KMS-11 (cell line): ENCODE measurements at regions not wholly inside any gene's neighbourhood (a gene's known extent, or its start where the extent isn't known, plus 50 kb on each side); places are given as distances from the start of the nearest gene placed in this dataset.
"Not testable (repeated sequence)": the region's sequence is repeated elsewhere in the genome, so short reads cannot be mapped to it uniquely, and the experiment has no call there.

Source experiments
- H2AFZ ChIP-seq: fragments of 200-600 bp; sonication (generic); 2 replicates; pipeline ENCODE4 v1.6.1; 2016; ENCODE audit warnings: antibody characterized with exemption, mixed run types, low read depth
- H3K27ac ChIP-seq: fragments of 200-600 bp; sonication (generic); 2 replicates; pipeline ENCODE4 v1.6.1; 2016; ENCODE audit warnings: mild to moderate bottlenecking, mixed run types
- H3K27me3 ChIP-seq: fragments of 200-600 bp; sonication (generic); 2 replicates; pipeline ENCODE4 v1.6.1; 2017; ENCODE audit warnings: mild to moderate bottlenecking, low read depth, mixed run types, moderate library complexity; ENCODE audit not compliant: insufficient read depth
- H3K36me3 ChIP-seq: fragments of 200-600 bp; sonication (generic); 2 replicates; pipeline ENCODE4 v1.6.1; 2017; ENCODE audit warnings: mild to moderate bottlenecking, mixed run types; ENCODE audit not compliant: insufficient read depth
- H3K4me1 ChIP-seq: fragments of 200-600 bp; sonication (generic); 2 replicates; pipeline ENCODE4 v1.6.1; 2016; ENCODE audit warnings: mild to moderate bottlenecking, low read depth, mixed run types; ENCODE audit not compliant: poor library complexity, severe bottlenecking
- H3K4me2 ChIP-seq: fragments of 200-600 bp; sonication (generic); 2 replicates; pipeline ENCODE4 v1.7.0; 2016; ENCODE audit warnings: mild to moderate bottlenecking, mixed run types
- H3K4me3 ChIP-seq: fragments of 200-600 bp; sonication (generic); IDR thresholded peaks from 2 replicates; pipeline ENCODE4 v1.6.1; 2017; ENCODE audit warnings: low read depth, low read length, mixed read lengths; ENCODE audit not compliant: insufficient read depth
- H3K79me2 ChIP-seq: fragments of 200-600 bp; sonication (generic); 2 replicates; pipeline ENCODE4 v1.6.1; 2016; ENCODE audit warnings: low read depth, mixed run types; ENCODE audit not compliant: insufficient read depth
- H3K9ac ChIP-seq: fragments of 200-600 bp; sonication (generic); 2 replicates; pipeline ENCODE4 v1.6.1; 2016; ENCODE audit warnings: mild to moderate bottlenecking, mixed run types
- H4K20me1 ChIP-seq: fragments of 200-600 bp; sonication (generic); 2 replicates; pipeline ENCODE4 v1.6.1; 2016; ENCODE audit warnings: mild to moderate bottlenecking, mixed run types; ENCODE audit not compliant: insufficient read depth

DNA sequence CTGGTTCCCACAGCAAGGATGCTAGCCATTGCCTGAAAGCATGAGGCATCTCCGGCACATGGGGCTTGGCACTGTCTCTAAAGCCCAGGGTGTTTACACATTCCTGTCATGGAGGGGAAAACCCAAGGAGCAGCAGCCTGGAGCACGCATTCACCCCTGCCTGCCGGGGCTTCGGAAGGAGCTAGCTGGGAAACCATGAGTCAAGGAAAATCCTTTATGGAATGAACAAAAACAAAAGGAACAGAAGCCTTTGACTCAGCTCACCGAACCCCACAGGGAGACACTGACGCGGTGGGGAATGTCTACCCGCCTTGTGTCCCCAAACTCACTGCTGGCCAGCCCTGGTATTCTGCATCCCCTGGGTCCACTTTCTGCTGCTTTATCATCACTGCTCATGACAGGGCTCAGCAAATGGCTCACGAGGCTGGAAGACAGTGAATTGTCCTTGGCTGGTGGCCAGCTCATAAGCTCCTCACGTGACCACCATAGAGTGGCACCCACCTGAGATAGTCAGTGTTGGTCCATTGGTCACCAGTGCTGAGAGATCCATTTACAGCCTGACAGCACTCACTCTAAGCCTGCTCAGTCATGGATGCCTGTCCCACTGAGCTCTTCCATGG is 137.2 kb downstream of the NPIPB11 start:
- H3K36me3 ChIP-seq, H3K4me2 ChIP-seq, H3K4me1 ChIP-seq, H3K27ac ChIP-seq, H4K20me1 ChIP-seq, H3K9ac ChIP-seq, H3K79me2 ChIP-seq, H3K4me3 ChIP-seq, H2AFZ ChIP-seq: not testable (repeated sequence)
- H3K27me3 ChIP-seq, result peaks cover 28% of the 10 kb centered on the region

DNA sequence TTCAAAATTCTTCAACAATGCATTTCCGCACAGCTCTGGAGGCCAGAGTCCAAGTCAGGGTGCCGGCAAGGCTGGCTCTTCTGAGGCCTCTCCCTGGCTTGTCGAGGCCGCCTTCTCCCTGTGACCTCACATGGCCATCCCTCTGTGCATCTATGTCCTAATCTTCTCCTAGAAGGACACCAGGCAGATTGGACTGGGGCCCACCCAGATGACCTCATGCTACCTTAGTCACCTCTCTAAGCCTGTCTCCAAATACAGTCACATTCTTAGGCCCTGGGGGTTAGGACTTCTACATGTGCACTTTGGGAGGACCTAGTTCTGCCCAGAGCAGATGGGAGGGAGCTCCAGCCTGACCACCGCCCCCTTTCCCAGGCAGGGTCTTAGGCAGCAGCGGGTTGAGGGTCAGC is 137.7 kb downstream of the NPIPB11 start:
- not testable (repeated sequence) for H3K9ac ChIP-seq, H3K27ac ChIP-seq, H4K20me1 ChIP-seq, H3K4me2 ChIP-seq, H3K4me3 ChIP-seq, H2AFZ ChIP-seq, H3K36me3 ChIP-seq, H3K79me2 ChIP-seq, H3K4me1 ChIP-seq
- peaks cover 33% of the 10 kb centered on the region for H3K27me3 ChIP-seq

DNA sequence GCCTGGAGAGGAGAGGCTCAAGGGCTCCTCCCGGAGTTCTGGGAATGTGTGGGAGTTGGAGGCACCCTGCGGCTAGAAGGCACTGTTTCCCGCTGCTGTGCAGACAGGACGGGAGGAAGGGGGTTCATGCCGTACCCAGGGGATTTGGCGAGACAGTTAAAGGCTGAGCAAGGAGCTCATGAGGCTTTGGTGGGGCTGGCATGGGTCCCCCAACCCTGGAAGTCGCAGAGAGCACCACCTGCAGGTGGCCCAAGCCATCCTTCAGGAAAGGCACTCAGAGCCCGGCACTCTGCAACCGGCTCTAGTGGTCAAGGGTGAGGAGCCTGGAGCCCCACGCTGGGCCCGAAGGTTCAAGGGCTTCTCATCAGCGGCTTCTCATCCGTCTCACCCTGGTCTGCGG is 138.2 kb downstream of the NPIPB11 start:
- not testable (repeated sequence) for H3K9ac ChIP-seq, H3K4me1 ChIP-seq, H3K36me3 ChIP-seq, H3K79me2 ChIP-seq, H3K4me3 ChIP-seq, H3K27ac ChIP-seq, H4K20me1 ChIP-seq, H2AFZ ChIP-seq, H3K4me2 ChIP-seq
- H3K27me3 ChIP-seq, result peaks cover 37% of the 10 kb centered on the region

DNA sequence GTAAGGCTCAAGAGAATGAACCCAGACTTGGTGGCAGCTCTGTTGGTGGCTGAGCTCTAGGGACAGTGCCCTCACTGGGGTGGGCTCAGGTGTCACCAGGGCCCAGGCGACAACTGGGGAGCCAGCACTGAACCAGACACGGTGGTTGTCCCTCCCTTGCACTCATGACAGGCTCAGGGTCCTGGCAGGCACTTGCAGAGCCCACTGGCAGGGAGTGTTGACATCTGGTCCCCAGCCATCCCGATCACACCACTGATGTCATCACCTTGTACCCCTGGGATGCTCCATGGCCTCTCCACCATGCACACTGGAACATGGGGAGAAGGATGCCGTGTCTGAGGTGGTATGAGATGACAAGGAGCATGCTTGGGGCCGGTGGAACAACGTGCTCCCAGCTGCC is 138.6 kb downstream of the NPIPB11 start:
- not testable (repeated sequence) for H3K4me1 ChIP-seq, H4K20me1 ChIP-seq, H3K4me3 ChIP-seq, H3K4me2 ChIP-seq, H3K27ac ChIP-seq, H3K36me3 ChIP-seq, H3K9ac ChIP-seq, H2AFZ ChIP-seq, H3K79me2 ChIP-seq
- H3K27me3 ChIP-seq, result peaks cover 40% of the 10 kb centered on the region

DNA sequence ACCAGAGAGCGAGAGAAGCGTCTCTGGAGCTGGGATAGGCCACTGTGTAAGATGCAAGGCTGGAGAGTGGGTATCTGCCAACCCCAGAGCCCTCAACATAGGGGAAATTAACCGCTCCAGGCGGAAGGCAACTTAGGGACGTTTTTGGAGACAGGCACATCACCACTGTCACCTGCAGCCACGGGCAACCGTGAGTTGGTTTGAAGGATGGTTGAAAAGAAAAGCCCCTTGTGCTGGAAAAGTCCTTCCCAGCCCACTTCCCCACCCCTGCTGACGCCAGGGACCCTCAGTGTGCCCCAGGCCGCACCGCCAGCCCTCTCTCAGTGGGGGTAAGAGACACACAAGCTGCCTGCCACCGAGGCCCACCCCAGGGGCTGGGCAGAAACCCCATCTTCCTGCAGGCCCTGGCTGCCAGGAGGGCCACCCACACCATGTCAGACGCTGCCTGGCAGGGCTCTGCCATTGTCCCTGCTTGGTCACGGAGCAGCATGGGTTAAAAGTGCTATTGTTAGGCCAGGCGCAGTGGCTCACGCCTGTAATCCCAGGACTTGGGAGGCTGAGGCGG is 139.4 kb downstream of the NPIPB11 start:
- H3K9ac ChIP-seq, result not testable (repeated sequence)

DNA sequence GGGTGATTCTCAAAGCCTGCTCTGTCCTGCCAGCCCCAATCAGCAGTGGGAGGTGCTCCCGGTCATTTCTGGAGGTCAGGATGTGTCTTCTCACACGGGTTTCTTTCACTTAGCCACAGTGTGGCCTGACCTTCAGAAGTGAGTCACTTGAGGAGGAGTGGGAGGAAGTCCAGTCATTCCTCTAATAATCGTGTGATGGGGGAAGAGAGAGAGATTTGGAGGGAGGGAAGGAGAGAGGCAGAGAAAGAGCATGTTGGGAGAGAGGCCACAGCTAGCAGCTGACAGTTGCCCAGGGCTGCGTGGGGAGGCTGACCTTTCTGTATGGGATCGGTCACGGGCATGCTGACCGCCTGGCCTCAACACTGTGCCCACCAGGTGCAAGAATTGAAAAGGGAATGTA is 139.9 kb downstream of the NPIPB11 start:
- H3K79me2 ChIP-seq, H2AFZ ChIP-seq, H4K20me1 ChIP-seq, H3K9ac ChIP-seq, H3K4me1 ChIP-seq, H3K4me2 ChIP-seq, H3K4me3 ChIP-seq, H3K36me3 ChIP-seq, H3K27ac ChIP-seq: not testable (repeated sequence)
- H3K27me3 ChIP-seq, result peaks cover 45% of the 10 kb centered on the region

More for the DNA sequence above, 139.4 kb downstream of the NPIPB11 start:
- H3K27ac ChIP-seq, H3K79me2 ChIP-seq, H3K4me3 ChIP-seq, H3K4me2 ChIP-seq, H2AFZ ChIP-seq, H3K36me3 ChIP-seq, H3K4me1 ChIP-seq, H4K20me1 ChIP-seq: not testable (repeated sequence)
- H3K27me3 ChIP-seq, result peaks cover 45% of the 10 kb centered on the region

DNA sequence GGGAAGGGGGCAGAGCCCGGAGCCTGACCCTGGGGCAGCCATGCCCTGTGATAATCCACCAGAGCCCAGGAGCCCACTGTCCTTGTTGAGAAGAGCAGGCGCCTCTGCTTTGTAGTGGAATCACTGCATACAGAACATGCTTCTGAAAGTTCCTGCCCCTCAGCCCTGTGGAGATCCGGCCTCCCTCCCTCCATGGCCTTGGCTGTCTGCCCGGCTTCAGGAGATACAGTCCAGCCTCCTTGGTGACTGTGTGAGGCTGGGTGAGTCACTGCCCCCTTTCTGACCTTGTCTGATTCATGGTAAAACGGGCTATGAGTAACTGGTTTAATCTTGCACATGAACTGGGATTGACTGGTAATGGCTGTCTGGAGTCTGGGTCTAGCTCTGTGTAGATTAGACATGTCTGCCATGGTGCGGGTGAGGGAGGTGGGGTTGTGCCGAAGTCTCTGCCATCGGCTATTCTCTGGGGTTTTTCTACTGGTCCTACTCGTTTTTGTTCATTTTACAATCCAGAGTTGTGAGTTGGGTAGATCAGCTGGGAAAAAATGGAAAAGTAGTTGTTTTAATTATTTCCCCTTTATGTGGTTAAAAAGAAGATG is 141.2 kb downstream of the NPIPB11 start:
- not testable (repeated sequence) for H3K27ac ChIP-seq
- peaks cover 50% of the 10 kb centered on the region for H3K27me3 ChIP-seq

DNA sequence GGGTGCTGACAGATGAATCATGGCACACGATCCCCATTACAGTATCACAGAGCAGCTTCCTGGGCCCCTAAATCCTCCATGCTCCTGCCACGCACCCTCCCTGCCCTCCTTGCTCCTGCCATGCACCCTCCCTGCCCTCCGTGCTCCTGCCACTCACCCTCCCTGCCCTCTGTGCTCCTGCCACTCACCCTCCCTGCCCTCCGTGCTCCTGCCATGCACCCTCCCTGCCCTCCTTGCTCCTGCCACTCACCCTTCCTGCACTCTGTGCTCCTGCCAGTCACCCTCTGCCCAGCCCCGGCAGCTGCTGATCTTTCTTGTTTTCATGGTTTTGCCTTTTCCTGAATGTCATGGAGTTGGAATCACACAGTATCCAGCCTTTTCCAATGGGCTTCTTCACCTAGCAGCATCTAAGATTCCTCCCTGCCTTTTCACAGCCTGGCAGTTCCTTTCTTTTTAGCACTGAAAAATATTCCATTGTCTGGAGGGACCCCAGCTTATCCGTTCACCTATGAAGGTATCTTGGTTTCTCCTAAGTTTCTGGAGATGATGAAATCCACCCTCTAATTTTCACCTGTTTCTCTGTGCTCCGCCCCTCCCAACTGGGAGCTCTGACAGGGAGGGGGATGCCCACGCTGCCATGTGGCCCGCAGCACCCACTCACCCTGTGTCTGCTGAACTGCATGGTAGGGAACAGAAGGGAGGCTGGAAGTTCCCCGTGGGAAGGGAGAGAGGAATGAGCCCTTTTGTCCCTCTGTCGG is 142.3 kb downstream of the NPIPB11 start:
- H3K27me3 ChIP-seq, result peaks cover 57% of the 10 kb centered on the region
- H4K20me1 ChIP-seq, H3K4me1 ChIP-seq, H3K79me2 ChIP-seq, H3K4me3 ChIP-seq, H3K27ac ChIP-seq, H2AFZ ChIP-seq, H3K9ac ChIP-seq, H3K36me3 ChIP-seq, H3K4me2 ChIP-seq: not testable (repeated sequence)

More for the DNA sequence above, 141.2 kb downstream of the NPIPB11 start:
- H3K4me3 ChIP-seq, H3K79me2 ChIP-seq, H4K20me1 ChIP-seq, H3K36me3 ChIP-seq, H3K4me2 ChIP-seq, H2AFZ ChIP-seq, H3K4me1 ChIP-seq, H3K9ac ChIP-seq: not testable (repeated sequence)

DNA sequence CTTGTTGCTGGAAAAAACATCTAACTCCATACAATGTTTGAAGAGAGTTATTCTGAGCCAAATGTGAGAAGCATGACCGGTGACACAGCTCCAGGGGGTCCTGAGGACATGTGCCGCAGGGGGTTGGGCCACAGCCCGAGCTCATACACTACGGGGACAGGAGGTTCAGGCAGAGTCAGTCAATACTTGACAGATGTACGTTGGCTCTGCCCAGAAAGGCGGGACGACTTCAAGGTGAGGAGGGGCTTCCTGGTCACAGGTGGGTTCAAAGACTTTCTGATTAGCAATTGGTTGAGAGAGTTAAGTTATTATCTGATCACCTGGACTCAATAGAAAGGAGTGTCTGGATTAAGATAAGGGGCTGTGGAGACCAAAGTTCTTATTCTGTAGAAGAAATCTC is 143.8 kb downstream of the NPIPB11 start:
- not testable (repeated sequence) for H2AFZ ChIP-seq, H3K9ac ChIP-seq, H3K4me3 ChIP-seq, H3K4me2 ChIP-seq, H3K27ac ChIP-seq, H3K4me1 ChIP-seq, H3K79me2 ChIP-seq, H4K20me1 ChIP-seq, H3K36me3 ChIP-seq
- H3K27me3 ChIP-seq, result peaks cover 61% of the 10 kb centered on the region
